ENCODE measurements at regions not wholly inside any gene's neighbourhood (a gene's known extent, or its start where the extent isn't known, plus 50 kb on each side); places are given as distances from the start of the nearest gene placed in this dataset.

GRCh38 chr10:60464659-60465058 is 75.0 kb upstream of the ANK3 start:
- no peak overlapping the region for H3K4me3 ChIP-seq (ENCODE audit: control insufficient read depth in 2 of 3, extremely low read depth in 1 of 3, insufficient read depth in 2 of 3, low read depth in 1 of 3, low read length in 3 of 3)
- no peaks in the 10 kb centered on the region for H3K9me1 ChIP-seq (ENCODE audit: control insufficient read depth, extremely low read depth, insufficient read depth, low read length)
- H3K9ac ChIP-seq (ENCODE audit: control insufficient read depth, extremely low read depth, insufficient read depth, low read length) = no peak overlapping the region
- H3K79me2 ChIP-seq (ENCODE audit: control insufficient read depth, insufficient read depth, low read length) = no peaks in the 10 kb centered on the region
- no peak for FAIRE-seq
- H3K9me3 ChIP-seq (ENCODE audit: control insufficient read depth, low read depth, low read length) = no peaks in the 10 kb centered on the region
- no peaks in the 10 kb centered on the region for H3K36me3 ChIP-seq (ENCODE audit: control insufficient read depth in 2 of 2, extremely low read depth in 1 of 2, insufficient read depth in 2 of 2, low read length in 2 of 2)
- no peak overlapping the region for H2AFZ ChIP-seq (ENCODE audit: control insufficient read depth, low read length)
- no peaks in the 10 kb centered on the region for H4K20me1 ChIP-seq (ENCODE audit: control insufficient read depth, extremely low read depth, insufficient read depth, low read length)
- H3K4me1 ChIP-seq (ENCODE audit: control insufficient read depth, extremely low read depth, insufficient read depth, low read length) = no peaks in the 10 kb centered on the region
- dilution Hi-C loops (cut with MboI; ENCODE audit: extremely low pct_ligation_motif_present, low sequenced_read_pairs) = no loop called here
- no peak overlapping the region for H3K4me2 ChIP-seq (ENCODE audit: control insufficient read depth, extremely low read depth, insufficient read depth, low read depth, low read length)
- TF ChIP-seq EZH2 (IDR thresholded peaks at IDR 0.05; ENCODE audit: low read length) (no peak), CTCF (optimal IDR thresholded peaks at IDR 0.05 in 1 of 3, IDR thresholded peaks at IDR 0.05 in 1 of 3, conservative IDR thresholded peaks at IDR 0.05 in 1 of 3; ENCODE audit: extremely low read depth in 1 of 3, insufficient read depth in 2 of 3, low read length in 3 of 3) (no peak)
- no peak for DNase-seq (ENCODE audit: low read depth, low spot score)
- H3K27me3 ChIP-seq (ENCODE audit: control insufficient read depth, extremely low read depth, insufficient read depth, low read length) = no peaks in the 10 kb centered on the region
- H3K27ac ChIP-seq (ENCODE audit: control insufficient read depth, insufficient read depth, low read length) = no peak overlapping the region

GRCh38 chr10:60463746-60464145 is 74.1 kb upstream of the ANK3 start:
- no peak for DNase-seq (ENCODE audit: low read depth, low spot score)
- H4K20me1 ChIP-seq (ENCODE audit: control insufficient read depth, extremely low read depth, insufficient read depth, low read length) = no peaks in the 10 kb centered on the region
- no peaks in the 10 kb centered on the region for H3K4me1 ChIP-seq (ENCODE audit: control insufficient read depth, extremely low read depth, insufficient read depth, low read length)
- H3K4me3 ChIP-seq (ENCODE audit: control insufficient read depth in 2 of 3, extremely low read depth in 1 of 3, insufficient read depth in 2 of 3, low read depth in 1 of 3, low read length in 3 of 3) = no peak overlapping the region
- no peak overlapping the region for H3K4me2 ChIP-seq (ENCODE audit: control insufficient read depth, extremely low read depth, insufficient read depth, low read depth, low read length)
- no peaks in the 10 kb centered on the region for H3K9me3 ChIP-seq (ENCODE audit: control insufficient read depth, low read depth, low read length)
- dilution Hi-C loops (cut with MboI; ENCODE audit: extremely low pct_ligation_motif_present, low sequenced_read_pairs) = no loop called here
- H2AFZ ChIP-seq (ENCODE audit: control insufficient read depth, low read length) = no peak overlapping the region
- FAIRE-seq = no peak
- H3K36me3 ChIP-seq (ENCODE audit: control insufficient read depth in 2 of 2, extremely low read depth in 1 of 2, insufficient read depth in 2 of 2, low read length in 2 of 2) = no peaks in the 10 kb centered on the region
- no peak overlapping the region for H3K9ac ChIP-seq (ENCODE audit: control insufficient read depth, extremely low read depth, insufficient read depth, low read length)
- no peaks in the 10 kb centered on the region for H3K79me2 ChIP-seq (ENCODE audit: control insufficient read depth, insufficient read depth, low read length)
- H3K9me1 ChIP-seq (ENCODE audit: control insufficient read depth, extremely low read depth, insufficient read depth, low read length) = no peaks in the 10 kb centered on the region
- H3K27me3 ChIP-seq (ENCODE audit: control insufficient read depth, extremely low read depth, insufficient read depth, low read length) = no peaks in the 10 kb centered on the region
- TF ChIP-seq EZH2 (IDR thresholded peaks at IDR 0.05; ENCODE audit: low read length) (no peak), CTCF (optimal IDR thresholded peaks at IDR 0.05 in 1 of 3, IDR thresholded peaks at IDR 0.05 in 1 of 3, conservative IDR thresholded peaks at IDR 0.05 in 1 of 3; ENCODE audit: extremely low read depth in 1 of 3, insufficient read depth in 2 of 3, low read length in 3 of 3) (no peak)
- no peak overlapping the region for H3K27ac ChIP-seq (ENCODE audit: control insufficient read depth, insufficient read depth, low read length)
